Activated naive CD8-positive, alpha-beta T cell treated with anti-CD3 and anti-CD28 coated beads for 36 hours (primary cell): ENCODE measurements at regions not wholly inside any gene's neighbourhood (a gene's known extent, or its start where the extent isn't known, plus 50 kb on each side); places are given as distances from the start of the nearest gene placed in this dataset.
A peak's percentile ranks its signal among the peaks of the same experiment; 100 is the strongest.

Experiments used
- DNase-seq: peaks from one replicate; pipeline ENCODE4 v3.0.0; 2021
- H3K27ac Mint-ChIP-seq: one replicate; pipeline ENCODE4 v1.8.0; 2022; ENCODE audit warnings: mild to moderate bottlenecking, moderate library complexity, mixed read lengths
- H3K27me3 Mint-ChIP-seq: one replicate; pipeline ENCODE4 v1.8.0; 2022; ENCODE audit warnings: mild to moderate bottlenecking, mixed read lengths
- H3K36me3 Mint-ChIP-seq: one replicate; pipeline ENCODE4 v1.8.0; 2021; ENCODE audit warnings: mild to moderate bottlenecking, mixed read lengths
- H3K4me1 Mint-ChIP-seq: one replicate; pipeline ENCODE4 v1.8.0; 2021; ENCODE audit warnings: mixed read lengths
- H3K4me3 Mint-ChIP-seq: one replicate; pipeline ENCODE4 v1.8.0; 2022; ENCODE audit warnings: mild to moderate bottlenecking, moderate library complexity, mixed read lengths
- H3K9me3 Mint-ChIP-seq: one replicate; pipeline ENCODE4 v1.8.0; 2022; ENCODE audit warnings: mixed read lengths

- Mint-ChIP-seq H3K36me3 (no peaks in the 10 kb centered on the region), H3K9me3 (peaks cover 3% of the 10 kb centered on the region), H3K4me1 (peaks cover 37% of the 10 kb centered on the region), H3K4me3 (no peak overlapping the region), H3K27me3 (peaks cover 7% of the 10 kb centered on the region), H3K27ac (no peak overlapping the region)
- no peak for DNase-seq
These were observed 144.2 kb upstream of the ID2 start for GRCh38 chr2:8537562-8538155.

GRCh38 chr2:8538531-8538930, 143.3 kb upstream of the ID2 start:
- Mint-ChIP-seq H3K27me3 (peaks cover 7% of the 10 kb centered on the region), H3K36me3 (no peaks in the 10 kb centered on the region), H3K27ac (no peak overlapping the region), H3K4me1 (peaks cover 46% of the 10 kb centered on the region), H3K4me3 (no peak overlapping the region), H3K9me3 (no peaks in the 10 kb centered on the region)
- DNase-seq: no peak

DNA sequence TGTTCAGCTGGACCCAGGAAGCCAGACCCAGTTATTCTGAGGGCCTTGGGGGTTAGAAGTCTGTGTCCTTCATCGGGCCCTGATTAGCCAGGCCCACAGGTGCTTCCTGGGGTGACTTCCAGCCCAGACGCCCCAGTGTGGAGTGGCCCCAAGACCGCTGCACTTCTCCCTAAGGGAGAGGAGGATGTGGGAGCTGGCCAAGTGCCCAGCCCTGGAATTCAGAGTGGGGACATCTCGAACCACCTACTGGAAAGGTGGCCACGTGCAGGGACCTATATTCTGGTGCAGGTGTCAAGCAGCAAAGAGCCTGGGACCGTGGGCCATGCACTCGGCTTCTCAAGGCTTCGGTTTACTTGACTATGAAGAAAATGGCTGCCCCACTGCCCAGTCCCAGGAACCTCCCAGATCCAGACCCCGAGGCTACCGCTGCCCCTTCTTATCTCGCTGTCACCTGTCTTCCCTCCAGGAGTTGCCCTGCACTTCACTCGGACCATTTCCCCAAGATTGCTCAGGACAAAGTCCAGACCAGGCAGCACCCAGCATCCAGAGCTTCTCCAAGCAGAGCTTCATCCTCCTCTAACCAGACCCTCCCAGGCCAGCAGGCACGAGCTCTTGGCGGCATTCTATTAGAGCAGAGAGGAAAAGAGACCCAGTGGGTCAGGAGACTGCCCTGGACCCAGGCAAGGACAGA, 142.8 kb upstream of the ID2 start:
- Mint-ChIP-seq H3K36me3 (no peaks in the 10 kb centered on the region), H3K9me3 (no peaks in the 10 kb centered on the region), H3K4me1 (peaks cover 51% of the 10 kb centered on the region), H3K27me3 (peaks cover 7% of the 10 kb centered on the region), H3K27ac (no peak overlapping the region), H3K4me3 (no peak overlapping the region)
- no peak for DNase-seq

DNA sequence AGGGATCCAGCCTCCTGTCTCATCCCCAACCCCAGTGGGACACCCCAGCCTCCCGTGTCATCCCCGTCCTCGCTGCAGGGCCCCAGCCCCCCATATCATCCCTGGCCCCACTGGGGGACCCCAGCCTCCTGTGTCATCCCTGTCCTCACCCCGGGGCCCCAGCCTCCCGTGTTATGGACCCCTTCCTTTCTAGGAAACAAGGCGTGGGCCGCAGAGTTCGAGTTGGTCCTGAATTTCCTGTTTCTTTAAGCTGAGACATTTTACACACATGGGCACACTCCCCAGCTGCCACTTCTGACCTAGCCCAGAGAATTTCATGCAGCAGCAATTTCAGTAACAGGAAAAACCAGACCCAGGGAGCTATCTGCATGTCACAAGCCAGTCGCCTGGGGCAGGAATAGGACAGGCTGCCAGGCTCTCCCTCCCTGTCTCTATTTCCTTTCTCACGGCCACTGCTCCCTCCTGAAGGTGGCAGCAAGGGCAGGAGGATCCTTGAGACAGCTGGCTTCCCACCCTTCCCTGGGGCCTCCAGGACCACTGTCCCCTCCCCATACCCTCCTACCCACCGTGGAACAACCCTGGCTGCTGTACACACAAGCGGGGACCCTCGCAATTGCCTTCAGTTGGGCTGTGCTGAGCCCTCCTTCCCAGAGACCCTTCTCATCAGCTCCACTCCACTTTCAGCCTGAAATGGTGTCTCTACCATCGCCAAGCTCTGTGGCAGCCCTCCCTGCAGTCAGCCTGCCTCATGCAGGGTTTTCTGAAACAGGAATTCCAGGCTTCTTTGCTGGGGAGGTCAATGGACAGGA, 141.9 kb upstream of the ID2 start:
- Mint-ChIP-seq H3K36me3 (no peaks in the 10 kb centered on the region), H3K9me3 (no peaks in the 10 kb centered on the region), H3K4me1 (peaks cover 60% of the 10 kb centered on the region), H3K27ac (no peak overlapping the region), H3K27me3 (peaks cover 7% of the 10 kb centered on the region), H3K4me3 (no peak overlapping the region)
- no peak for DNase-seq

- H3K27me3 Mint-ChIP-seq: peaks cover 7% of the 10 kb centered on the region
- H3K36me3 Mint-ChIP-seq: no peaks in the 10 kb centered on the region
- no peak for DNase-seq
- peak overlapping the region; percentile 40 for H3K27ac Mint-ChIP-seq
- no peaks in the 10 kb centered on the region for H3K9me3 Mint-ChIP-seq
- no peak overlapping the region for H3K4me3 Mint-ChIP-seq
- peaks cover 65% of the 10 kb centered on the region for H3K4me1 Mint-ChIP-seq
These were observed 141.3 kb upstream of the ID2 start for GRCh38 chr2:8540552-8541055.

DNA sequence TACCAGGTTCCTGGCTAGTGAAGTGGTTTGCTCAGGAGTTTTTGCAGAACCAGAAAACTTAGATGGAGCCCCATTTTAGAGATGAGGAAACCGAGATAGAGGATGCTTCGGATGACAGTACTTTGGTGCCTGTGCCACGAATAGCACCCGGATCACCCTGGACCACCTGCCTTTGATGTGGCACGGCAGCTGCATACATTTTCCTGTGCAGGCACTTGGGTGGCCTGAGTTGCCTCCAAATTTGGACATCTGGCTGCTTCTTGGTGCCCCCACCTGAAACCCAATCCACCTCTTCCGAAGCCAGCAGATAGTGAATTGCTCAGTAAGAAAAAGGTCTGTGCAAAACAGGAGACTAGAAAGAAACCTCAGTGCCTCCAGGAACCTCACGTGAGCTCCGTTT, 140.6 kb upstream of the ID2 start:
- H3K9me3 Mint-ChIP-seq: no peaks in the 10 kb centered on the region
- peaks cover 7% of the 10 kb centered on the region for H3K27me3 Mint-ChIP-seq
- peaks cover 64% of the 10 kb centered on the region for H3K4me1 Mint-ChIP-seq
- no peak for DNase-seq
- no peak overlapping the region for H3K27ac Mint-ChIP-seq
- no peaks in the 10 kb centered on the region for H3K36me3 Mint-ChIP-seq
- H3K4me3 Mint-ChIP-seq: no peak overlapping the region

DNA sequence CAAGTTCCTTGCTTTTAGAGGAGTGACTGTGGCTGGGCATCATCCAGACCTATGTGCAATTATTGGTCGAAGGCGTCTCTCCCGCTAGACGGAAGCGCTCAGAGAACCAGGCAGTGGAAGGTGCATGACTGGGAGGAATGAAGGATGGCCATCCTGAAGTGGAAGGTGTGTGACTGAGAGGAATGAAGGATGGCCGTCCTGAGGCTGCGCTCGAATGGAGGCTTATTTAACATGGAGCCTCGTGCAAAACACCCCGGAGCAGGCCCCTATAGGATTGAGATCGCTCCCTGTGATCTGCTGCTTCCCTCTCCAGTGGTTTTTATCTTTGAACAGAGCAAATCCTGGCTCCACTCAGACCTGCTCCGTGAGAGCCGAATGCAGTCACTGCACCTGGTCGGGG, 140.2 kb upstream of the ID2 start:
- Mint-ChIP-seq H3K4me1 (peaks cover 64% of the 10 kb centered on the region), H3K4me3 (no peak overlapping the region), H3K27me3 (peaks cover 7% of the 10 kb centered on the region), H3K9me3 (no peaks in the 10 kb centered on the region), H3K27ac (no peak overlapping the region), H3K36me3 (no peaks in the 10 kb centered on the region)
- no peak for DNase-seq

GRCh38 chr2:8542381-8543059, 139.3 kb upstream of the ID2 start:
- DNase-seq: no peak
- peaks cover 10% of the 10 kb centered on the region for H3K27me3 Mint-ChIP-seq
- H3K36me3 Mint-ChIP-seq: no peaks in the 10 kb centered on the region
- H3K4me1 Mint-ChIP-seq: peaks cover 66% of the 10 kb centered on the region
- H3K27ac Mint-ChIP-seq: peak overlapping the region; percentile 86
- no peaks in the 10 kb centered on the region for H3K9me3 Mint-ChIP-seq
- no peak overlapping the region for H3K4me3 Mint-ChIP-seq

DNA sequence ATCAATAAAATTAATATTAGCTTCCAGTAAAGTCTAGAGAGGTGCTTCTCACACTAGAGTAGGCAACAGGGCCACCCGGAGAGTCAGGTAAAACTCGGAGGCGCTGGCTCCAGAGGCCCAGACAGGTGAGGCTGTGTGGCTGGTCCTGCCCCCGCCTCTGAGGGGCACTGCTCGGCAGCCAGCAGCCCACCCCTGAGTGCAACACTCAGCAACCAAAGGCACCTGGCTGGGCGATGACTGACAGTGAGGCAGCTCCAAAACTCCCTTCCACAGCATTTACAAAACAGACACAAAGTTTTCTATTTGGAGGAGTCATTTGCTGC, 138.8 kb upstream of the ID2 start:
- H3K27ac Mint-ChIP-seq: peak overlapping the region; percentile 86
- peak; percentile 62 for DNase-seq
- H3K9me3 Mint-ChIP-seq: no peaks in the 10 kb centered on the region
- no peaks in the 10 kb centered on the region for H3K36me3 Mint-ChIP-seq
- H3K4me1 Mint-ChIP-seq: peaks cover 65% of the 10 kb centered on the region
- H3K4me3 Mint-ChIP-seq: no peak overlapping the region
- H3K27me3 Mint-ChIP-seq: peaks cover 10% of the 10 kb centered on the region

- peaks cover 8% of the 10 kb centered on the region for H3K27me3 Mint-ChIP-seq
- H3K4me3 Mint-ChIP-seq: peak overlapping the region; percentile 3
- no peaks in the 10 kb centered on the region for H3K9me3 Mint-ChIP-seq
- DNase-seq: peak; percentile 75
- H3K27ac Mint-ChIP-seq: peak overlapping the region; percentile 95
- peaks cover 62% of the 10 kb centered on the region for H3K4me1 Mint-ChIP-seq
- no peaks in the 10 kb centered on the region for H3K36me3 Mint-ChIP-seq
These were observed 138.3 kb upstream of the ID2 start for GRCh38 chr2:8543383-8544170.

GRCh38 chr2:8544171-8544785, 137.6 kb upstream of the ID2 start:
- H3K36me3 Mint-ChIP-seq: no peaks in the 10 kb centered on the region

GRCh38 chr2:8544786-8545694, 136.8 kb upstream of the ID2 start:
- peak; percentile 88 for DNase-seq
- Mint-ChIP-seq H3K27me3 (peaks cover 4% of the 10 kb centered on the region), H3K4me3 (no peak overlapping the region), H3K27ac (peak overlapping the region; percentile 95), H3K4me1 (peaks cover 58% of the 10 kb centered on the region), H3K36me3 (no peaks in the 10 kb centered on the region), H3K9me3 (no peaks in the 10 kb centered on the region)

More at GRCh38 chr2:8544171-8544785, 137.6 kb upstream of the ID2 start:
- Mint-ChIP-seq H3K4me3 (no peak overlapping the region), H3K27ac (peak overlapping the region; percentile 95), H3K27me3 (peaks cover 8% of the 10 kb centered on the region), H3K9me3 (no peaks in the 10 kb centered on the region), H3K4me1 (peaks cover 62% of the 10 kb centered on the region)
- DNase-seq: no peak
